ENCODE measurements at regions not wholly inside any gene's neighbourhood (a gene's known extent, or its start where the extent isn't known, plus 50 kb on each side); places are given as distances from the start of the nearest gene placed in this dataset.

GRCh38 chr18:47390410-47391024 lies 139.1 kb upstream of the SKOR2 start:
- TF ChIP-seq POLR2AphosphoS5 (IDR thresholded peaks at IDR 0.05; ENCODE audit: insufficient read depth in 1 of 2, low read depth in 1 of 2): no peak
- TF ChIP-seq CTCF (IDR thresholded peaks at IDR 0.05): no peak

All from vagina (tissue), 2 donors.